ENCODE measurements at regions not wholly inside any gene's neighbourhood (a gene's known extent, or its start where the extent isn't known, plus 50 kb on each side); places are given as distances from the start of the nearest gene placed in this dataset.

- no peaks in the 10 kb centered on the region for H3K9me3 Mint-ChIP-seq
- DNase-seq (ENCODE audit: low spot score), result no peak
- no peaks in the 10 kb centered on the region for H3K4me1 Mint-ChIP-seq (ENCODE audit: low read depth)
- H3K36me3 Mint-ChIP-seq (ENCODE audit: low read depth), result no peaks in the 10 kb centered on the region
- H3K27me3 Mint-ChIP-seq (ENCODE audit: low read depth), result no peaks in the 10 kb centered on the region
- H3K4me3 Mint-ChIP-seq, result no peak overlapping the region
- no peak overlapping the region for H3K27ac Mint-ChIP-seq
These were observed 290.3 kb upstream of the ONECUT1 start for GRCh38 chr15:53080484-53080883.

DNA sequence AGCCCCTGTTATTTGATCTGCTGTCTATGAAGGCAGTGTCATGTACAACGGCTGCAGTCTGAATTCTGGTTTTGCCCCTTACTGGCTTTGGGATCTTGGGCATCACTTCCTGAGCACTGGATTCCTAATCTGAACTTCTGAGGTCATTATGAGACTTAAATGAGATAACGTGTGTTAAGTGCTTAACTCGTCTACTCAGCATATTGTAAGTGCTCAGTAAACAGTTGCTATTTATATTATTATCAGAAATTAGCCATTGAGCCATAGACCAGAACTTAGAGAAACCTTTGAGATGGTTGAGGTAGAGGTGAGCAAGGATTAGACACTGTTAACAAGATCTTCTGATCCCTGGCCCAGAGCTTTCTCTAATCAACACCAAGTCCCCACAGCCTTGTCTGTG lies 284.1 kb upstream of the ONECUT1 start:
- Mint-ChIP-seq H3K4me1 (ENCODE audit: low read depth) (no peaks in the 10 kb centered on the region), H3K27ac (no peak overlapping the region), H3K27me3 (ENCODE audit: low read depth) (no peaks in the 10 kb centered on the region), H3K36me3 (ENCODE audit: low read depth) (no peaks in the 10 kb centered on the region), H3K9me3 (no peaks in the 10 kb centered on the region), H3K4me3 (no peak overlapping the region)
- DNase-seq (ENCODE audit: low spot score), result no peak

DNA sequence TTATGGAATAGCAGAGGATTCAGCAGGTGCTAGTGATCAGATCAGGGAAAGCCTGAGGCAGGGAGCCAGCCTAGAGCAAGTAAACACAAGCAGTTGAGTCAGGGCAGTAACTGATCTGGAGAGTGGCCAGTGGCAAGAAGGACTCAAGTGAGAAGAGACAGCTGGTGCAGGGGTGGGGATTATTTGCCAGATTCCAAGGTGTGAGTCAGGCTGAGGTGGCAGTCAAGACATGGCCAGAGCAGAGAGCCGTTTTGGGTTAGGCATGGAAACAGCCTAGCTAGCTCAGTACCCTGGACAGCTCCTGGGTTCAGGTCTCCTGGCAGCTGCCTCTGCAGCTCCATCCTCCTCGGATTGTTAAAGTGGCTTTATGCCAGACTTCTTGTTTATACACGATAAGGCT lies 281.9 kb upstream of the ONECUT1 start:
- Mint-ChIP-seq H3K27me3 (ENCODE audit: low read depth) (no peaks in the 10 kb centered on the region), H3K27ac (no peak overlapping the region), H3K4me3 (no peak overlapping the region), H3K36me3 (ENCODE audit: low read depth) (no peaks in the 10 kb centered on the region), H3K9me3 (no peaks in the 10 kb centered on the region), H3K4me1 (ENCODE audit: low read depth) (no peaks in the 10 kb centered on the region)
- no peak for DNase-seq (ENCODE audit: low spot score)

DNA sequence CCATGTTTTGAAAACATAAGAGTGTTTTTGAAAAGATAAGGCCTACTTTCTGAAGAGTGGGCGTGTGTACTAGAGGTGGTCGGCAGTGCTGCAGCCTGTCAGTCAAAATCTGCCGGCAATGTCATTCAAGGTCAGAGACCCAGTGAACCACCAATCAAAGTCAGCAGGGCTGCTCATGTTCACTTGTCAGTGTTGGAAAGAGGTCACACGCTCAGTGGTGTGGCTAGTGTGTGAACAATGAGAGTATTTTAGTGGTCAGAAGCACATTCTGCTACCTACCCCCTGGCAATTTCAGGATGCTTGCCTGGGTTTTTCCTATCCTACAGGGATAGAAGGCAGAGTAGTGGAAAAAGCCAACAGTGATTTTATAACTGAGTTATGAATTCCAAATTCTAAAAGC lies 278.5 kb upstream of the ONECUT1 start:
- Mint-ChIP-seq H3K4me3 (no peak overlapping the region), H3K4me1 (ENCODE audit: low read depth) (no peaks in the 10 kb centered on the region), H3K9me3 (peaks cover 3% of the 10 kb centered on the region), H3K27ac (no peak overlapping the region), H3K36me3 (ENCODE audit: low read depth) (no peaks in the 10 kb centered on the region), H3K27me3 (ENCODE audit: low read depth) (no peaks in the 10 kb centered on the region)
- no peak for DNase-seq (ENCODE audit: low spot score)

- no peak overlapping the region for H3K27ac Mint-ChIP-seq
- peaks cover under 1% of the 10 kb centered on the region for H3K9me3 Mint-ChIP-seq
- no peaks in the 10 kb centered on the region for H3K4me1 Mint-ChIP-seq (ENCODE audit: low read depth)
- DNase-seq (ENCODE audit: low spot score), result no peak
- H3K27me3 Mint-ChIP-seq (ENCODE audit: low read depth), result no peaks in the 10 kb centered on the region
- no peak overlapping the region for H3K4me3 Mint-ChIP-seq
- no peaks in the 10 kb centered on the region for H3K36me3 Mint-ChIP-seq (ENCODE audit: low read depth)
These were observed 269.3 kb upstream of the ONECUT1 start for GRCh38 chr15:53059273-53060043.

DNA sequence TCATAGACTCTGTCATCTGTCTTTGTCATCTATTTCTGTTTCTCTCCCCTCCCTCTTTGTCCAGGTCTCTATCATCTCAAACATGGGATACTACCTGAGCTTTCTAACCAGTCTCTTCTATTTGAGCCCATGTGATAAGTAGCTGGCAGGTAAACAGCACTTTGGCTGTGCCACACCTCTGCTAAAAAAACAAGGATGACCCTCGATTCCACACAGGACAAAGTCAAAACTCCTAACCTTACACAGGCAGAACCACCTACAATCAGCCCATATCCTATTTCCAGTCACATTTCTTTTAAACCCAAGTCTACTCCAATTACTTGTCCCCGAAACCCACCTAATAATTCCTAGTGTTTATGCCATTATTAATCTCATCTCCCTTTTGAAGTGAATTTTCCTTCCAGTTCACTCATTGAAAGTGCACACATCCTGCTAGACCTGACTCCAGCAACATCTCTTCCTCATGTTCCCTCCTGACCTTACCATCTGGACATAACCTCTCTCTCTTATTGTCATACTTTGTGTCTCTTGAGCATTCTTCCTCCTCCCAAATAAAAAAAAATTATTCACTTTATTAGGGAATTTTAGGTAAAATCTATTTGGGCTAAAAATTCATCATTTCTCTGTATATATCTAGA lies 256.1 kb upstream of the ONECUT1 start:
- no peak for DNase-seq (ENCODE audit: low spot score)
- no peaks in the 10 kb centered on the region for H3K4me1 Mint-ChIP-seq (ENCODE audit: low read depth)
- H3K9me3 Mint-ChIP-seq, result peaks cover 14% of the 10 kb centered on the region
- H3K36me3 Mint-ChIP-seq (ENCODE audit: low read depth), result no peaks in the 10 kb centered on the region
- no peaks in the 10 kb centered on the region for H3K27me3 Mint-ChIP-seq (ENCODE audit: low read depth)
- no peak overlapping the region for H3K27ac Mint-ChIP-seq
- no peak overlapping the region for H3K4me3 Mint-ChIP-seq

- H3K9me3 Mint-ChIP-seq, result no peaks in the 10 kb centered on the region
- H3K4me3 Mint-ChIP-seq, result no peak overlapping the region
- H3K4me1 Mint-ChIP-seq (ENCODE audit: low read depth), result no peaks in the 10 kb centered on the region
- no peaks in the 10 kb centered on the region for H3K36me3 Mint-ChIP-seq (ENCODE audit: low read depth)
- no peak overlapping the region for H3K27ac Mint-ChIP-seq
- no peaks in the 10 kb centered on the region for H3K27me3 Mint-ChIP-seq (ENCODE audit: low read depth)
- no peak for DNase-seq (ENCODE audit: low spot score)
These were observed 248.5 kb upstream of the ONECUT1 start for GRCh38 chr15:53038655-53038941.

GRCh38 chr15:53037904-53038654 lies 247.9 kb upstream of the ONECUT1 start:
- DNase-seq (ENCODE audit: low spot score), result no peak
- no peaks in the 10 kb centered on the region for H3K4me1 Mint-ChIP-seq (ENCODE audit: low read depth)
- H3K9me3 Mint-ChIP-seq, result no peaks in the 10 kb centered on the region
- no peak overlapping the region for H3K4me3 Mint-ChIP-seq
- H3K27me3 Mint-ChIP-seq (ENCODE audit: low read depth), result no peaks in the 10 kb centered on the region
- no peaks in the 10 kb centered on the region for H3K36me3 Mint-ChIP-seq (ENCODE audit: low read depth)
- H3K27ac Mint-ChIP-seq, result no peak overlapping the region

GRCh38 chr15:53036641-53037040 lies 246.5 kb upstream of the ONECUT1 start:
- DNase-seq (ENCODE audit: low spot score), result no peak
- no peaks in the 10 kb centered on the region for H3K4me1 Mint-ChIP-seq (ENCODE audit: low read depth)
- no peaks in the 10 kb centered on the region for H3K36me3 Mint-ChIP-seq (ENCODE audit: low read depth)
- no peak overlapping the region for H3K4me3 Mint-ChIP-seq
- H3K9me3 Mint-ChIP-seq, result no peaks in the 10 kb centered on the region
- no peaks in the 10 kb centered on the region for H3K27me3 Mint-ChIP-seq (ENCODE audit: low read depth)
- H3K27ac Mint-ChIP-seq, result no peak overlapping the region

DNA sequence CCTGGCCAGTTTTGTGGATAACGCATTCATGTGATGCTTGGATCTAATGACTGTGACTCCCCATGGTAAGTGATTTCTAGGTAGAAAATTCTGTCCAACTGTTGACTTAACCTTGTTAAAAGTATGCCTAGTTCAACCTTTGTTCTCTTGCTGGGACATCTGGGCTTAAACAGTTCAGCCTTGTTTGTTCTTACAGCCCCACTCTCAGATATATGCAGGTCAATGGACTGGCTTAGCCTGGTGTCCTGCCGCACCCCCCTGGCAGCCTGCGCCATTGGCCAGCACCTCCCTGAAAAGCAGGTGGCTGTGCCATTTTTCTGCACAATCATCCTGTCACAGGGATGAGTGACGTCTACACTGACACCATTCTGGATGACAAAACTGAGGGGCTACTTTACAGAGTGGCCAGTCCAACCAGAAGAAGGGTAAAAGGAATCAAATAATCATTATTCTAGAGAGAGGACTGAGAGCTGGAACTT lies 244.7 kb upstream of the ONECUT1 start:
- no peaks in the 10 kb centered on the region for H3K27me3 Mint-ChIP-seq (ENCODE audit: low read depth)

DNA sequence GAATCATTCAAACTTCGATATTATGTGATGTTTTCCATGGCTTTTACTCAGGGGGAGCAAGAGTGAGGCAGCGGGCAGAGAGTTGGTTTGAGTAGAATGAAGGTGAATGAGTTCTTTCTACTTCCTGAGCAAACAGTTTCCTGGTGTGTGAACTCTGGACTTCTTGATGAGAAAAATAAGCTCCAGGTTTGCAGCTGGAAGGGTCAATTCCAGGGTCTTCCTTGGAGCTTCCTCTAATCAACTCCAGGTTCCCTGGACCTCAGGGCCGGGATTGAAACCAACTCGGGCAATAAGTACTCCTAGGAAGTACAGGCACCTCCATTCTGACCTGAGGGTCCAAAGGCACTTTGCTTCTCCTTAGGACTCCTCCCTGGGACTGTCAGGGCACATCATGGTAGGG lies 243.6 kb upstream of the ONECUT1 start:
- Mint-ChIP-seq H3K9me3 (no peaks in the 10 kb centered on the region), H3K4me1 (ENCODE audit: low read depth) (no peaks in the 10 kb centered on the region), H3K4me3 (no peak overlapping the region), H3K27me3 (ENCODE audit: low read depth) (no peaks in the 10 kb centered on the region), H3K36me3 (ENCODE audit: low read depth) (no peaks in the 10 kb centered on the region), H3K27ac (no peak overlapping the region)
- no peak for DNase-seq (ENCODE audit: low spot score)

More for the DNA sequence above, 244.7 kb upstream of the ONECUT1 start:
- Mint-ChIP-seq H3K9me3 (no peaks in the 10 kb centered on the region), H3K4me3 (no peak overlapping the region), H3K36me3 (ENCODE audit: low read depth) (no peaks in the 10 kb centered on the region), H3K27ac (no peak overlapping the region), H3K4me1 (ENCODE audit: low read depth) (no peaks in the 10 kb centered on the region)
- DNase-seq (ENCODE audit: low spot score), result no peak

- Mint-ChIP-seq H3K4me3 (no peak overlapping the region), H3K36me3 (ENCODE audit: low read depth) (no peaks in the 10 kb centered on the region), H3K9me3 (no peaks in the 10 kb centered on the region), H3K27me3 (ENCODE audit: low read depth) (no peaks in the 10 kb centered on the region), H3K4me1 (ENCODE audit: low read depth) (no peaks in the 10 kb centered on the region), H3K27ac (no peak overlapping the region)
- no peak for DNase-seq (ENCODE audit: low spot score)
These were observed 241.3 kb upstream of the ONECUT1 start for GRCh38 chr15:53031469-53031868.

DNA sequence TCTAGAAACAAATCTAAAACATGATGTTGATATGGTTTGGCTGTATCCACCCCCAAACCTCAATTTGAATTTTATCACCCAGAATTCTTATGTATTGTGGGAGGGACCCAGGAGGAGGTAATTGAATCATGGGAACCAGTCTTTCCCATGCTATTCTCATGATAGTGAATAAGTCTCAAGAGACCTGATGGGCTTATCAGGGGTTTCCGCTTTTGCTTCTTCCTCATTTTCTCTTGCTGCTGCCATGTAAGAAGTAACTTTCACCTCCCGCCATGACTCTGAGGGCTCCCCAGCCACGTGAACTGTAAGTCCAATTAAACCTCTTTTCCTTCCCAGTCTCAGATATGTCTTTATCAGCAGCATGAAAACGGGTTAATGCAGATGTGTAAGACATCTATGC lies 232.7 kb upstream of the ONECUT1 start:
- Mint-ChIP-seq H3K27me3 (ENCODE audit: low read depth) (no peaks in the 10 kb centered on the region), H3K27ac (no peak overlapping the region), H3K4me3 (no peak overlapping the region), H3K9me3 (peaks cover 5% of the 10 kb centered on the region), H3K4me1 (ENCODE audit: low read depth) (no peaks in the 10 kb centered on the region), H3K36me3 (ENCODE audit: low read depth) (no peaks in the 10 kb centered on the region)
- no peak for DNase-seq (ENCODE audit: low spot score)

DNA sequence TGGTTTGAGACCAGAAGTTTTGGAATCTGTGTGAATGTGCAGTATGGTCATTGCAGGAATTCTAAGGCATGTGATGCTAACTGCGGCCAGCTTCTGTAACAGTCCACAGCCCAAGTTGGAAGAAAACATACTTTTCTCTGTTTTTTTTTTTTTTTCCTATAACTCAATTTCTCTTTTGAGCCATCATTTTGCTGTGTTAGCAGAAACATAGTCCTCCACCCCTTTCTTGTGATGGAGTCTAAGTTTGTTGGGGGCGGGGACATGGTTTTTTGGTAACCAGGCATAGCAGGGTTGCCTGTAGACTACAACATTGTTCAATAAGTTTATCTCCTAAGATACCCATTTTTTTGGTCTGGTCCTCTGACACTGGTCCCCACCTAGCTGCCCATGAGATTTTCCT lies 223.2 kb upstream of the ONECUT1 start:
- Mint-ChIP-seq H3K9me3 (peaks cover 4% of the 10 kb centered on the region), H3K4me3 (no peak overlapping the region), H3K27me3 (ENCODE audit: low read depth) (no peaks in the 10 kb centered on the region), H3K27ac (no peak overlapping the region), H3K4me1 (ENCODE audit: low read depth) (no peaks in the 10 kb centered on the region), H3K36me3 (ENCODE audit: low read depth) (no peaks in the 10 kb centered on the region)
- DNase-seq (ENCODE audit: low spot score), result no peak

Data from T-helper 2 cell treated with Interferon-gamma antibody and Interleukin-4, amounts not matched to agents 5 μg/mL and 100 μg/mL, for 36 hours (primary cell).